ENCODE measurements at regions not wholly inside any gene's neighbourhood (a gene's known extent, or its start where the extent isn't known, plus 50 kb on each side); places are given as distances from the start of the nearest gene placed in this dataset.
A peak's percentile ranks its signal among the peaks of the same experiment; 100 is the strongest.

- TF ChIP-seq, protein P1, sequence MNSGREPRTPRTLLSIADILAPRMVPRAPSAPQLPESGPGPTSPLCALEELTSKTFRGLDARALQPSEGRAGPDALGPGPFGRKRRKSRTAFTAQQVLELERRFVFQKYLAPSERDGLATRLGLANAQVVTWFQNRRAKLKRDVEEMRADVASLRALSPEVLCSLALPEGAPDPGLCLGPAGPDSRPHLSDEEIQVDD (CRISPR knock-in tag; IDR thresholded peaks at IDR 0.05; ENCODE audit: borderline replicate concordance), result no peak
- TF ChIP-seq ZNF569 (CRISPR knock-in tag; IDR thresholded peaks at IDR 0.05; ENCODE audit: borderline replicate concordance) (no peak), PCBP1 (IDR thresholded peaks at IDR 0.05; ENCODE audit: borderline replicate concordance, low read depth, low read length) (no peak), NFRKB (IDR thresholded peaks at IDR 0.05) (no peak), NR2F2 (IDR thresholded peaks at IDR 0.05; ENCODE audit: borderline replicate concordance, low read depth) (peak; percentile 79), ZNF567 (CRISPR knock-in tag; IDR thresholded peaks at IDR 0.05; ENCODE audit: borderline replicate concordance) (0 out of 2 replicates have a peak, but pooled peaks have one; percentile 47), CBX5 (CRISPR knock-in tag; IDR thresholded peaks at IDR 0.05; ENCODE audit: borderline replicate concordance) (peak; percentile 78; the same call in 1 of the 2 replicates), NR2F6 (IDR thresholded peaks at IDR 0.05) (peak; percentile 82), NR2F6 (CRISPR knock-in tag; IDR thresholded peaks at IDR 0.05) (peak; percentile 75; the same call in 1 of the 2 replicates), RBFOX2 (IDR thresholded peaks at IDR 0.05; ENCODE audit: low read depth, low read length) (no peak; the same call in none of the 2 replicates), ZNF207 (IDR thresholded peaks at IDR 0.05; ENCODE audit: borderline replicate concordance) (no peak), ZNF20 (CRISPR knock-in tag; IDR thresholded peaks at IDR 0.05) (no peak), PHF8 (CRISPR knock-in tag; IDR thresholded peaks at IDR 0.05) (peak; percentile 26), ZNF605 (CRISPR knock-in tag; IDR thresholded peaks at IDR 0.05) (0 out of 2 replicates have a peak, but pooled peaks have one; percentile 56), PPARG (CRISPR knock-in tag; conservative IDR thresholded peaks at IDR 0.05) (peak; percentile 47; the same call in 1 of the 2 replicates), FOSL1 (CRISPR knock-in tag; IDR thresholded peaks at IDR 0.05; ENCODE audit: borderline replicate concordance) (no peak), CCDC6 (CRISPR knock-in tag; IDR thresholded peaks at IDR 0.05) (0 out of 2 replicates have a peak, but pooled peaks have one; percentile 49), IRF1 (CRISPR knock-in tag; IDR thresholded peaks at IDR 0.05; ENCODE audit: low read depth) (no peak), ZNF441 (CRISPR knock-in tag; IDR thresholded peaks at IDR 0.05; ENCODE audit: borderline replicate concordance) (0 out of 2 replicates have a peak, but pooled peaks have one; percentile 41), NR2F1 (CRISPR knock-in tag; IDR thresholded peaks at IDR 0.05) (peak in 1 of 2 experiments; percentile 58; a peak in 2 of 4 replicates)
- TF ChIP-seq, protein P2, sequence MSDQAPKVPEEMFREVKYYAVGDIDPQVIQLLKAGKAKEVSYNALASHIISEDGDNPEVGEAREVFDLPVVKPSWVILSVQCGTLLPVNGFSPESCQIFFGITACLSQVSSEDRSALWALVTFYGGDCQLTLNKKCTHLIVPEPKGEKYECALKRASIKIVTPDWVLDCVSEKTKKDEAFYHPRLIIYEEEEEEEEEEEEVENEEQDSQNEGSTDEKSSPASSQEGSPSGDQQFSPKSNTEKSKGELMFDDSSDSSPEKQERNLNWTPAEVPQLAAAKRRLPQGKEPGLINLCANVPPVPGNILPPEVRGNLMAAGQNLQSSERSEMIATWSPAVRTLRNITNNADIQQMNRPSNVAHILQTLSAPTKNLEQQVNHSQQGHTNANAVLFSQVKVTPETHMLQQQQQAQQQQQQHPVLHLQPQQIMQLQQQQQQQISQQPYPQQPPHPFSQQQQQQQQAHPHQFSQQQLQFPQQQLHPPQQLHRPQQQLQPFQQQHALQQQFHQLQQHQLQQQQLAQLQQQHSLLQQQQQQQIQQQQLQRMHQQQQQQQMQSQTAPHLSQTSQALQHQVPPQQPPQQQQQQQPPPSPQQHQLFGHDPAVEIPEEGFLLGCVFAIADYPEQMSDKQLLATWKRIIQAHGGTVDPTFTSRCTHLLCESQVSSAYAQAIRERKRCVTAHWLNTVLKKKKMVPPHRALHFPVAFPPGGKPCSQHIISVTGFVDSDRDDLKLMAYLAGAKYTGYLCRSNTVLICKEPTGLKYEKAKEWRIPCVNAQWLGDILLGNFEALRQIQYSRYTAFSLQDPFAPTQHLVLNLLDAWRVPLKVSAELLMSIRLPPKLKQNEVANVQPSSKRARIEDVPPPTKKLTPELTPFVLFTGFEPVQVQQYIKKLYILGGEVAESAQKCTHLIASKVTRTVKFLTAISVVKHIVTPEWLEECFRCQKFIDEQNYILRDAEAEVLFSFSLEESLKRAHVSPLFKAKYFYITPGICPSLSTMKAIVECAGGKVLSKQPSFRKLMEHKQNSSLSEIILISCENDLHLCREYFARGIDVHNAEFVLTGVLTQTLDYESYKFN (CRISPR knock-in tag; conservative IDR thresholded peaks at IDR 0.05), result peak; percentile 85
- TF ChIP-seq, protein P3, sequence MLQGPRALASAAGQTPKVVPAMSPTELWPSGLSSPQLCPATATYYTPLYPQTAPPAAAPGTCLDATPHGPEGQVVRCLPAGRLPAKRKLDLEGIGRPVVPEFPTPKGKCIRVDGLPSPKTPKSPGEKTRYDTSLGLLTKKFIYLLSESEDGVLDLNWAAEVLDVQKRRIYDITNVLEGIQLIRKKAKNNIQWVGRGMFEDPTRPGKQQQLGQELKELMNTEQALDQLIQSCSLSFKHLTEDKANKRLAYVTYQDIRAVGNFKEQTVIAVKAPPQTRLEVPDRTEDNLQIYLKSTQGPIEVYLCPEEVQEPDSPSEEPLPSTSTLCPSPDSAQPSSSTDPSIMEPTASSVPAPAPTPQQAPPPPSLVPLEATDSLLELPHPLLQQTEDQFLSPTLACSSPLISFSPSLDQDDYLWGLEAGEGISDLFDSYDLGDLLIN (CRISPR knock-in tag; IDR thresholded peaks at IDR 0.05; ENCODE audit: borderline replicate concordance), result no peak
- TF ChIP-seq, protein P4, sequence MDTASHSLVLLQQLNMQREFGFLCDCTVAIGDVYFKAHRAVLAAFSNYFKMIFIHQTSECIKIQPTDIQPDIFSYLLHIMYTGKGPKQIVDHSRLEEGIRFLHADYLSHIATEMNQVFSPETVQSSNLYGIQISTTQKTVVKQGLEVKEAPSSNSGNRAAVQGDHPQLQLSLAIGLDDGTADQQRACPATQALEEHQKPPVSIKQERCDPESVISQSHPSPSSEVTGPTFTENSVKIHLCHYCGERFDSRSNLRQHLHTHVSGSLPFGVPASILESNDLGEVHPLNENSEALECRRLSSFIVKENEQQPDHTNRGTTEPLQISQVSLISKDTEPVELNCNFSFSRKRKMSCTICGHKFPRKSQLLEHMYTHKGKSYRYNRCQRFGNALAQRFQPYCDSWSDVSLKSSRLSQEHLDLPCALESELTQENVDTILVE (CRISPR knock-in tag; IDR thresholded peaks at IDR 0.05), result peak; percentile 67; the same call in 1 of the 2 replicates
These were observed 90.4 kb downstream of the APIP start (continued) for GRCh38 chr11:34825670-34826383.
